ENCODE measurements at regions not wholly inside any gene's neighbourhood (a gene's known extent, or its start where the extent isn't known, plus 50 kb on each side); places are given as distances from the start of the nearest gene placed in this dataset.

- no peaks in the 10 kb centered on the region for H3K27me3 ChIP-seq (ENCODE audit: control insufficient read depth in 1 of 2, insufficient read depth in 2 of 2, low read length in 1 of 2)
- no peaks in the 10 kb centered on the region for H3K9me3 ChIP-seq (ENCODE audit: control insufficient read depth, low read length)
- H3K4me3 ChIP-seq (ENCODE audit: low read length in 2 of 2): no peak overlapping the region
- ATAC-seq (ENCODE audit: low FRiP score) (no peak), DNase-seq (no peak)
- no peaks in the 10 kb centered on the region for H3K4me1 ChIP-seq (ENCODE audit: control insufficient read depth in 1 of 2, insufficient read depth in 2 of 2, low read length in 2 of 2)
- H3K27ac ChIP-seq (ENCODE audit: low read depth in 1 of 2, low read length in 2 of 2): no peak overlapping the region
- intact Hi-C loops (cut with DNase I): no loop called here
- H3K36me3 ChIP-seq (ENCODE audit: control insufficient read depth in 1 of 2, insufficient read depth in 2 of 2, low read length in 1 of 2): no peaks in the 10 kb centered on the region
- 52 to 54% methylated on average over 5 of the region's 5 CpGs for WGBS, 2 donors
These were observed 633.7 kb upstream of the HTR2C start for GRCh38 chrX:113950081-113950678.

GRCh38 chrX:113947548-113947947, 636.3 kb upstream of the HTR2C start:
- no peak for ATAC-seq (ENCODE audit: low FRiP score)
- H3K4me3 ChIP-seq (ENCODE audit: low read length in 2 of 2): no peak overlapping the region
- H3K27ac ChIP-seq (ENCODE audit: low read depth in 1 of 2, low read length in 2 of 2): no peak overlapping the region
- H3K4me1 ChIP-seq (ENCODE audit: control insufficient read depth in 1 of 2, insufficient read depth in 2 of 2, low read length in 2 of 2): no peaks in the 10 kb centered on the region
- H3K9me3 ChIP-seq (ENCODE audit: control insufficient read depth, low read length): no peaks in the 10 kb centered on the region
- 47 to 59% methylated on average over 1 of the region's 1 CpG for WGBS, 2 donors
- no peaks in the 10 kb centered on the region for H3K27me3 ChIP-seq (ENCODE audit: control insufficient read depth in 1 of 2, insufficient read depth in 2 of 2, low read length in 1 of 2)
- H3K36me3 ChIP-seq (ENCODE audit: control insufficient read depth in 1 of 2, insufficient read depth in 2 of 2, low read length in 1 of 2): no peaks in the 10 kb centered on the region
- no peak for DNase-seq
- intact Hi-C loops (cut with DNase I): no loop called here

- intact Hi-C loops (cut with DNase I): no loop called here
These were observed 648.4 kb upstream of the HTR2C start for GRCh38 chrX:113935518-113935917.

GRCh38 chrX:113933931-113934330, 650.0 kb upstream of the HTR2C start:
- Histone ChIP-seq H3K27me3 (ENCODE audit: control insufficient read depth in 1 of 2, insufficient read depth in 2 of 2, low read length in 1 of 2) (no peaks in the 10 kb centered on the region), H3K4me3 (ENCODE audit: low read length in 2 of 2) (no peak overlapping the region), H3K36me3 (ENCODE audit: control insufficient read depth in 1 of 2, insufficient read depth in 2 of 2, low read length in 1 of 2) (no peaks in the 10 kb centered on the region), H3K27ac (ENCODE audit: low read depth in 1 of 2, low read length in 2 of 2) (no peak overlapping the region), H3K9me3 (ENCODE audit: control insufficient read depth, low read length) (no peaks in the 10 kb centered on the region), H3K4me1 (ENCODE audit: control insufficient read depth in 1 of 2, insufficient read depth in 2 of 2, low read length in 2 of 2) (no peaks in the 10 kb centered on the region)
- no peak for DNase-seq
- no peak for ATAC-seq (ENCODE audit: low FRiP score)
- intact Hi-C loops (cut with DNase I): no loop called here

More at GRCh38 chrX:113935518-113935917, 648.4 kb upstream of the HTR2C start:
- Histone ChIP-seq H3K4me1 (ENCODE audit: control insufficient read depth in 1 of 2, insufficient read depth in 2 of 2, low read length in 2 of 2) (no peaks in the 10 kb centered on the region), H3K27me3 (ENCODE audit: control insufficient read depth in 1 of 2, insufficient read depth in 2 of 2, low read length in 1 of 2) (no peaks in the 10 kb centered on the region), H3K4me3 (ENCODE audit: low read length in 2 of 2) (no peak overlapping the region), H3K27ac (ENCODE audit: low read depth in 1 of 2, low read length in 2 of 2) (no peak overlapping the region), H3K9me3 (ENCODE audit: control insufficient read depth, low read length) (no peaks in the 10 kb centered on the region), H3K36me3 (ENCODE audit: control insufficient read depth in 1 of 2, insufficient read depth in 2 of 2, low read length in 1 of 2) (no peaks in the 10 kb centered on the region)
- no peak for DNase-seq
- WGBS, 2 donors: 22 to 36% methylated on average over 2 of the region's 2 CpGs
- ATAC-seq (ENCODE audit: low FRiP score): no peak

GRCh38 chrX:113929004-113929403, 654.9 kb upstream of the HTR2C start:
- ATAC-seq (ENCODE audit: low FRiP score) (no peak), DNase-seq (no peak)
- Histone ChIP-seq H3K4me1 (ENCODE audit: control insufficient read depth in 1 of 2, insufficient read depth in 2 of 2, low read length in 2 of 2) (no peaks in the 10 kb centered on the region), H3K27me3 (ENCODE audit: control insufficient read depth in 1 of 2, insufficient read depth in 2 of 2, low read length in 1 of 2) (no peaks in the 10 kb centered on the region), H3K27ac (ENCODE audit: low read depth in 1 of 2, low read length in 2 of 2) (no peak overlapping the region), H3K9me3 (ENCODE audit: control insufficient read depth, low read length) (no peaks in the 10 kb centered on the region), H3K4me3 (ENCODE audit: low read length in 2 of 2) (no peak overlapping the region), H3K36me3 (ENCODE audit: control insufficient read depth in 1 of 2, insufficient read depth in 2 of 2, low read length in 1 of 2) (no peaks in the 10 kb centered on the region)
- 23 to 40% methylated on average over 3 of the region's 3 CpGs for WGBS, 2 donors
- intact Hi-C loops (cut with DNase I): no loop called here

- Histone ChIP-seq H3K4me3 (ENCODE audit: low read length in 2 of 2) (no peak overlapping the region), H3K27me3 (ENCODE audit: control insufficient read depth in 1 of 2, insufficient read depth in 2 of 2, low read length in 1 of 2) (no peaks in the 10 kb centered on the region), H3K9me3 (ENCODE audit: control insufficient read depth, low read length) (no peaks in the 10 kb centered on the region), H3K36me3 (ENCODE audit: control insufficient read depth in 1 of 2, insufficient read depth in 2 of 2, low read length in 1 of 2) (no peaks in the 10 kb centered on the region), H3K27ac (ENCODE audit: low read depth in 1 of 2, low read length in 2 of 2) (no peak overlapping the region), H3K4me1 (ENCODE audit: control insufficient read depth in 1 of 2, insufficient read depth in 2 of 2, low read length in 2 of 2) (no peaks in the 10 kb centered on the region)
- ATAC-seq (ENCODE audit: low FRiP score) (no peak), DNase-seq (no peak)
- WGBS, 2 donors: 10 to 48% methylated on average over 4 of the region's 4 CpGs
- intact Hi-C loops (cut with DNase I): no loop called here
These were observed 663.2 kb upstream of the HTR2C start for GRCh38 chrX:113920661-113921060.

- 66 to 68% methylated on average over 4 of the region's 4 CpGs for WGBS, 2 donors
- DNase-seq (no peak), ATAC-seq (ENCODE audit: low FRiP score) (no peak)
- H3K27me3 ChIP-seq (ENCODE audit: control insufficient read depth in 1 of 2, insufficient read depth in 2 of 2, low read length in 1 of 2): no peaks in the 10 kb centered on the region
- no peaks in the 10 kb centered on the region for H3K36me3 ChIP-seq (ENCODE audit: control insufficient read depth in 1 of 2, insufficient read depth in 2 of 2, low read length in 1 of 2)
- no peak overlapping the region for H3K4me3 ChIP-seq (ENCODE audit: low read length in 2 of 2)
- no peaks in the 10 kb centered on the region for H3K4me1 ChIP-seq (ENCODE audit: control insufficient read depth in 1 of 2, insufficient read depth in 2 of 2, low read length in 2 of 2)
- H3K27ac ChIP-seq (ENCODE audit: low read depth in 1 of 2, low read length in 2 of 2): no peak overlapping the region
- intact Hi-C loops (cut with DNase I): no loop called here
- no peaks in the 10 kb centered on the region for H3K9me3 ChIP-seq (ENCODE audit: control insufficient read depth, low read length)
These were observed 664.5 kb upstream of the HTR2C start for GRCh38 chrX:113919387-113919786.

GRCh38 chrX:113906168-113906567, 677.7 kb upstream of the HTR2C start:
- intact Hi-C loops (cut with DNase I): no loop called here
- no peaks in the 10 kb centered on the region for H3K4me1 ChIP-seq (ENCODE audit: control insufficient read depth in 1 of 2, insufficient read depth in 2 of 2, low read length in 2 of 2)
- no peaks in the 10 kb centered on the region for H3K36me3 ChIP-seq (ENCODE audit: control insufficient read depth in 1 of 2, insufficient read depth in 2 of 2, low read length in 1 of 2)
- no peak for ATAC-seq (ENCODE audit: low FRiP score)
- DNase-seq: no peak
- no peaks in the 10 kb centered on the region for H3K9me3 ChIP-seq (ENCODE audit: control insufficient read depth, low read length)
- H3K27me3 ChIP-seq (ENCODE audit: control insufficient read depth in 1 of 2, insufficient read depth in 2 of 2, low read length in 1 of 2): no peaks in the 10 kb centered on the region
- H3K4me3 ChIP-seq (ENCODE audit: low read length in 2 of 2): no peak overlapping the region
- no peak overlapping the region for H3K27ac ChIP-seq (ENCODE audit: low read depth in 1 of 2, low read length in 2 of 2)

- intact Hi-C loops (cut with DNase I): no loop called here
- WGBS, 2 donors: 79 to 85% methylated on average over 5 of the region's 5 CpGs
- ATAC-seq (ENCODE audit: low FRiP score): no peak
- Histone ChIP-seq H3K27ac (ENCODE audit: low read depth in 1 of 2, low read length in 2 of 2) (no peak overlapping the region), H3K9me3 (ENCODE audit: control insufficient read depth, low read length) (no peaks in the 10 kb centered on the region), H3K36me3 (ENCODE audit: control insufficient read depth in 1 of 2, insufficient read depth in 2 of 2, low read length in 1 of 2) (no peaks in the 10 kb centered on the region), H3K4me3 (ENCODE audit: low read length in 2 of 2) (no peak overlapping the region), H3K27me3 (ENCODE audit: control insufficient read depth in 1 of 2, insufficient read depth in 2 of 2, low read length in 1 of 2) (no peaks in the 10 kb centered on the region), H3K4me1 (ENCODE audit: control insufficient read depth in 1 of 2, insufficient read depth in 2 of 2, low read length in 2 of 2) (no peaks in the 10 kb centered on the region)
- no peak for DNase-seq
These were observed 691.0 kb upstream of the HTR2C start for GRCh38 chrX:113892891-113893290.
